ENCODE measurements at regions not wholly inside any gene's neighbourhood (a gene's known extent, or its start where the extent isn't known, plus 50 kb on each side); places are given as distances from the start of the nearest gene placed in this dataset.
A peak's percentile ranks its signal among the peaks of the same experiment; 100 is the strongest.

DNA sequence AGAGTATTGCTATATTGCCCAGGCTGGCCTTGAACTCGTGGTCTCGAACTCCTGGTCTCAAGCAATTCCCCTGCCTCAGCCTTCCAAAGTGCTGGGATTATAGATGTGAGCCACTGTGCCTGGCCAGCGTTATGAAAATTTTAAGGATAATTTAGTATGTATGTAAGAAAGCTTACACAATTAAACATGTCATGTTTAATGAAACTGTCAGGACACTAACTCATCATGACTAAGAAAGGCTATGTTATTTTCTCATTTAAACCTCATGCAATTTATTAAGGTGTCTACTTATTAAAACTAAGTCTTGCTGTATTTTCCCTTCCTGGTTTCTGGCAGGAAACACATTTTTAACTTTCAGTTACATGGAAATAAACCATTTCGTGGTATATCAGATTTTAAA lies 106.8 kb upstream of the ATP10A start:
- no peak for DNase-seq (ENCODE audit: low read depth in 2 of 2)

- no peak for DNase-seq (ENCODE audit: low read depth in 2 of 2)
Observed at GRCh38 chr15:25967116-25967515, 104.0 kb upstream of the ATP10A start.

GRCh38 chr15:25965326-25965725 lies 102.2 kb upstream of the ATP10A start:
- no peak for DNase-seq (ENCODE audit: low read depth in 2 of 2)

DNA sequence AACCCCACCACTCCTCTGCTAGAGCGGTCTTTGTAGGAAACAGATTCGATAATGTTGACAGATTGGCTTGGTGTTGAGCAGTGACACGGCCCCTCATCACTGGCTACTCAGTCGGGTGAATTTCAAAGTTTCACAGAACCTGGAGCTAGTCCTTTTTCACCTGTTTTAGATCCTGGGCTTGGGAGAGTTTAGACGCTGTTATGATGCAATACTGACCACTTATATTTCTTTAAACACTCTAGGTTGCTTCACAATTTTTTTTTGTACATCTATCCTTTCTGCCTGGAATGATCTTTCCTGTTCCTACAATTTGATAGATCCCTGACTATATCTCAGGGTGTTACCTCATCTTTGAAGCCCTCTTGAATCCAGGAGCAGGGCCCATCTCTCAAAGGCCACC lies 97.1 kb upstream of the ATP10A start:
- DNase-seq (ENCODE audit: low read depth in 2 of 2), result no peak

GRCh38 chr15:25959100-25959499 lies 96.0 kb upstream of the ATP10A start:
- DNase-seq (ENCODE audit: low read depth in 2 of 2), result no peak

DNA sequence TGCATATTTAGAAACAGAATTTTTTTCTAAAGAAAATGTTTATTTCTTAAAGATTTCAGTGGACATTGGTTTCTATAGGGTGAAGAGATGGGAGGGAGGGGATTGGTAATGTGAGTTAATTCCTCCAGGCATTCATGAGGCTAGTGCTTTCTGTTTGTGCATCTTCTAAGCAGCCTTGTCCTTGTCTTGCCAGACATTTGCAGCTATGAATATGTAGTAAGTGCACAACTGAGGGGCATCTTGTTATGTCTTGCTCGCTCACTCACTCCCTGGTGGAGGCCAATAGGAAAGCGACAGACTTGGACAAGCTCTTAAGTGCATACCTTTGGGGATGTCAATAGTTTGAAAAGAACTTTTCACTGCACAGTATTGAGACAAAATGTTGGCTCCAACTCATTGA lies 92.5 kb upstream of the ATP10A start:
- DNase-seq (ENCODE audit: low read depth in 2 of 2), result no peak

- no peak for DNase-seq (ENCODE audit: low read depth in 2 of 2)
Observed at GRCh38 chr15:25954398-25954797, 91.3 kb upstream of the ATP10A start.

- no peak for DNase-seq (ENCODE audit: low read depth in 2 of 2)
Observed at GRCh38 chr15:25950014-25950413, 86.9 kb upstream of the ATP10A start.

- no peak for DNase-seq (ENCODE audit: low read depth in 2 of 2)
Observed at GRCh38 chr15:25947323-25948314, 84.5 kb upstream of the ATP10A start.

DNA sequence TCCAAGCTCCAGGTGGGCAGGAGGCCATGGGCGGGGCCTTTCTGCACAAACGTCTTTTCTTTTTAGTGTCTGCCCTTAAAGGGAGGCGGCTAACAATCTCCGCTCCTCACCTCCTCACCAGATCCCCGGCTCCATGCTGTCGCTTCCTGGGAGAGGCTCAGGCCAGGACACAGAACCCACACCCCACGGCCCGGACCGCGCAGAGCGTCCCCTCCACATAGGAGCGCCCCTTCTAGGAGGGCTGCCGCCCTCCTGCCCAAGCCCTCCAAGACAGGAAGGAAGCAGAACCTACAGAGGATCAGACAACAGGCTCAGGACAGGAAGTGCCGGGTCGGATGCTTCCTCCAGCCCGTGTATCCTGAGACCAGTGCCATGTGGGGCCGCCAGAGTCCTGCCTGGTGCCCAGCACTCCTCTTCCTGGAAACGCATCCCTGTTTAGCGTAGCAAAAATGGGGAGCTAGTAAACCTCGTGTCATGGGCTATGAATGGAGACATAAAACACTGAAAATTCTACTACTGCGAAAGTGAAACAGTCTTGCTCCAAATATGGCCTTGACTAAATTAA lies 83.2 kb upstream of the ATP10A start:
- no peak for DNase-seq (ENCODE audit: low read depth in 2 of 2)

GRCh38 chr15:25944386-25944785 lies 81.3 kb upstream of the ATP10A start:
- DNase-seq (ENCODE audit: low read depth in 2 of 2), result no peak

- DNase-seq (ENCODE audit: low read depth in 2 of 2), result no peak
Observed at GRCh38 chr15:25943831-25944230, 80.7 kb upstream of the ATP10A start.

- no peak for DNase-seq (ENCODE audit: low read depth in 2 of 2)
Observed at GRCh38 chr15:25939122-25939521, 76.0 kb upstream of the ATP10A start.

- no peak for DNase-seq (ENCODE audit: low read depth in 2 of 2)
Observed at GRCh38 chr15:25937796-25938195, 74.7 kb upstream of the ATP10A start.

DNA sequence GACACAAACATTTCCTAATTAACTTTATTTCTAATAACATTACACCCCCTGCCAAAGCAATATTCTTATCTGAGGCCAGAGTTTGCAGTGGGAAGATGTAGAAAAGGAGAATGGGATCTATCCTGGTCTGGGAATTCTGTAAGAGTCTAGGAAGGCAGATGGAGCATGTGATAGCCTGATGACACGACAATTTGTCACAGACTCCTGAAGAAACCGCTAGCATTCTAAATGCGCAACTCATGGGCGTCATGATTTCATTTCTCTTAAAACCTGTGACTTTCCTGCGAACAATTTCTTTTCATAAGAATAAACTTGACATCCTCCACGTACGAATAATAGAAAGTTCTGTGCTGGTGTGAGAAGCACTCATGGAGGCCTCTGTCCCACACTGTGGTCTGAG lies 72.9 kb upstream of the ATP10A start:
- DNase-seq (ENCODE audit: low read depth in 2 of 2), result no peak

DNA sequence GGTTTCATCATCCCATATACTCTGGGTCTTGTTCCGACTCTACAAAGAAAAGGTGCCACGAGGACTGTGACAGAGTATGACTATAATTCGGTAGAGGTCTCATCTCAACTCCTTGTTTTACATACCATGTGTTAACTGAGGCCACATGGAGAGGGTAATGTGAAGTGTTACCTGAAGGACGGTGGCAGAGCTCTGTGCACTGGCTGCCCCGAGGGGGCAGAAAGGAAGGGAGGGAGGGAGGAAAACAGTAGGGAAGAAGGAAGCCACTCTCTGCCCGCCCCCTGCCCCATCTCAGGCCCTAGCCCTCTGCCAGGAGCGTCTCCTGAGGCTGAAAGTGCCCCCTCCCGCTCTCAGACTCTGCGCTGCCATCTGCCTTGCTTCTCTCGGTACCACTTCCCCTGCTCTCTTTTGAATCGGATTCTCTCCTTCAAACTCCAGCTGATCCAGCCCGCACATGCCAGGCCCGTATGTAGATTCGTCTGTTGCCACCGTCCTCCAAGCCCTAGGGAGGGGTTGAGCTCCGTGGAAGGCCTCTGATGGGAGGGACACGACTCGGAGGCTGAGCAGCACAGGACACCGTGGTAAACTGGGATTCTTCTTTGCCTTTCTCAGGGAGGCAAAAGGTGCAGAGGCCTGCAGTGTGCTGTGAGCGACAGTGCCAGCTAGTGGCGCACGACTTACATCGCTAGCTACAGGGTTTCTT lies 70.5 kb upstream of the ATP10A start:
- peak; percentile 34 to 57 for DNase-seq (ENCODE audit: low read depth in 2 of 2)

DNA sequence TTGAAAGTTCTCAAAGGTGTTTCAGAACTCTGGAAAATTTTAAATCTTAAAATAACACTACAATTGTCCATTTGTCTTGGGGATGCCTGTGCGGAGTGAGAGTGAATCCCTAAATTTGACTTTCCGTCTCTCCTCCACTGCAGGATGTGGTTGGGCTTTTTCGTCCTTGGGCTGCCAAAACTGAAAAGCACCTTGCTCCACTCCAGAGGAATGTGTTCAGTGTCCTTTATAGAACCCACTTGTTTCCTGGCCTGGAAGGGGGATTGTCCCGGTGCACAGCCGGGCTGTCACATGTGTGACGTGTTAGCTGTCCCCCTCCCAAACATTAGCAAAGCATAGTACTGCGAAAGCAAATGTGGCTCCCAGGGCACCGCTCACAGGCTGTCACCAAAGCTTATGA lies 69.6 kb upstream of the ATP10A start:
- DNase-seq (ENCODE audit: low read depth in 2 of 2), result no peak

DNA sequence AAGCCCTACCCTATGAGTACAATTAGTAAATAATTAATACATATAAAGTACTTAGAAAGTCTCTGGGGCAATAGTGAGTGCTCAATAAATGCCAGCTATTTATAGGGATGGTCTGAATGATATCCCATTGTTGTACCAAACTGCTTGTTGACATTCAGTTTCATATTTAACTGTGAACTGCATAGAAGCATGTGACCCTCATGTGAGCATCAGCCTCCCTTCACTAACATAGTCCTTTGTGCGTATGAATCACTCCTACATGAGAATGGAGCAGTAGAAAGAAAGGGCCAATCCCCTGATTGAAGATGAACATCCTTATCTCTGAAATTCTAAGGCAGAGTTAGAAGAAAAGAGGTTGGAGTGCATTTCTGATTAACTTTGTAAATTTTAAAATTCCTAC lies 68.7 kb upstream of the ATP10A start:
- DNase-seq (ENCODE audit: low read depth in 2 of 2), result no peak

GRCh38 chr15:25930931-25931330 lies 67.8 kb upstream of the ATP10A start:
- no peak for DNase-seq (ENCODE audit: low read depth in 2 of 2)
